NCI-H446 treated with DMSO at 0.1 percent for 48 hours (cell line): ENCODE measurements at regions not wholly inside any gene's neighbourhood (a gene's known extent, or its start where the extent isn't known, plus 50 kb on each side); places are given as distances from the start of the nearest gene placed in this dataset.

ENCODE experiments used
- DNase-seq: peaks from one replicate; lab custom pipeline; 2025; lab: John Stamatoyannopoulos, UW

GRCh38 chr5:158297002-158297527 lies 438.1 kb upstream of the CLINT1 start:
- DNase-seq, result no peak

GRCh38 chr5:158294701-158295100 lies 435.8 kb upstream of the CLINT1 start:
- DNase-seq, result no peak

- no peak for DNase-seq
Measured at GRCh38 chr5:158292981-158293380, 434.0 kb upstream of the CLINT1 start.

GRCh38 chr5:158289967-158290366 lies 431.0 kb upstream of the CLINT1 start:
- DNase-seq, result no peak

- no peak for DNase-seq
Measured at GRCh38 chr5:158288272-158288657, 429.3 kb upstream of the CLINT1 start.

GRCh38 chr5:158287643-158288271 lies 428.8 kb upstream of the CLINT1 start:
- DNase-seq, result peak; percentile 21

- DNase-seq, result no peak
Measured at GRCh38 chr5:158286827-158287226, 427.9 kb upstream of the CLINT1 start.

GRCh38 chr5:158285698-158286097 lies 426.8 kb upstream of the CLINT1 start:
- no peak for DNase-seq

GRCh38 chr5:158284242-158284641 lies 425.3 kb upstream of the CLINT1 start:
- DNase-seq, result no peak

- DNase-seq, result no peak
Measured at GRCh38 chr5:158283397-158283796, 424.5 kb upstream of the CLINT1 start.

GRCh38 chr5:158278216-158278925 lies 419.4 kb upstream of the CLINT1 start:
- DNase-seq, result no peak

GRCh38 chr5:158277276-158277675 lies 418.3 kb upstream of the CLINT1 start:
- DNase-seq, result peak; percentile 52

- no peak for DNase-seq
Measured at GRCh38 chr5:158276692-158277091, 417.7 kb upstream of the CLINT1 start.

GRCh38 chr5:158275511-158275910 lies 416.6 kb upstream of the CLINT1 start:
- peak; percentile 85 for DNase-seq

- no peak for DNase-seq
Measured at GRCh38 chr5:158273035-158273434, 414.1 kb upstream of the CLINT1 start.

GRCh38 chr5:158272409-158272808 lies 413.5 kb upstream of the CLINT1 start:
- DNase-seq, result no peak

- DNase-seq, result no peak
Measured at GRCh38 chr5:158270996-158271554, 412.1 kb upstream of the CLINT1 start.

- DNase-seq, result peak; percentile 89
Measured at GRCh38 chr5:158268286-158268685, 409.3 kb upstream of the CLINT1 start.

- no peak for DNase-seq
Measured at GRCh38 chr5:158267228-158267627, 408.3 kb upstream of the CLINT1 start.

GRCh38 chr5:158265931-158266700 lies 407.2 kb upstream of the CLINT1 start:
- no peak for DNase-seq

- no peak for DNase-seq
Measured at GRCh38 chr5:158265346-158265745, 406.4 kb upstream of the CLINT1 start.

GRCh38 chr5:158264264-158264663 lies 405.3 kb upstream of the CLINT1 start:
- peak; percentile 23 for DNase-seq
